ENCODE measurements at regions not wholly inside any gene's neighbourhood (a gene's known extent, or its start where the extent isn't known, plus 50 kb on each side); places are given as distances from the start of the nearest gene placed in this dataset.
"Not testable (repeated sequence)": the region's sequence is repeated elsewhere in the genome, so short reads cannot be mapped to it uniquely, and the experiment has no call there.

DNA sequence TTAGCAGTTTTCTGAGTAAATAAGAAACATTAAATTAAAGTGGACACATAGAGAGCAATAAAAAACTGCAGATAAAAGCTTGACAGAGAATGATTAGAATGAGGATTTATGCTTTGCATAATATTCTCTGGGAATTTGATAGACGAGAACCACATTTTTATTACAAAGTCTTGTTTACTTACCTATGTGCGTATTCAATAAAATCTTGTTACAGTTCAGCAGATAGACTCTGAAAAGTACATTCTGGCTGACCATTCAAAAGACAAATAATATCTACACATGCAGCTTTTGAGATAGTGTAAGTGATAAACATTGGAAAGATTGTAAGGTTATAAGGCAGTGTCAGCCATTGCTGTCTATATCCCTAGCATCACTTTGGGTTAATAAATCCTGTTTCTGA, 381.6 kb downstream of the NYAP2 start:
- no peak for DNase-seq

DNA sequence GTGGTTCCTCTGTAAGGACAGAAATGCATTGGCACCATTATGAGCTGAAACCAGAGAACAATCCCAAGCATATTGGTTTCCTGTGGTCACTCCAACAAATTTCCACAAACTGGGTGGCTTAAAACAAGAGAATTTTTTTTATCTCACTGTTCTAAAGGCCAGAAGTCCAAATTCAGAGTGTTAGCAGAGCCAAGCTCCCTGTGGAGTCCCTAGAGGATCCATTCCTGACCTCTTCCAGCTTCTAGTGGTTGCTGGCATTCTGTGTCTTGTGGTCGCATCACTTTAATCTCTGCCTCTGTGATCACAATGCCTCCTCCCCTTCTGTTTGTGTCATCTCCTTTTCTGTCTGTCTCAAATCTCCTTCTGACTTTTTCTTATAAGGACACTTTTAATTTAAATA, 380.3 kb downstream of the NYAP2 start:
- no peak for DNase-seq

GRCh38 chr2:225773148-225773547, 373.6 kb downstream of the NYAP2 start:
- no peak for DNase-seq

DNA sequence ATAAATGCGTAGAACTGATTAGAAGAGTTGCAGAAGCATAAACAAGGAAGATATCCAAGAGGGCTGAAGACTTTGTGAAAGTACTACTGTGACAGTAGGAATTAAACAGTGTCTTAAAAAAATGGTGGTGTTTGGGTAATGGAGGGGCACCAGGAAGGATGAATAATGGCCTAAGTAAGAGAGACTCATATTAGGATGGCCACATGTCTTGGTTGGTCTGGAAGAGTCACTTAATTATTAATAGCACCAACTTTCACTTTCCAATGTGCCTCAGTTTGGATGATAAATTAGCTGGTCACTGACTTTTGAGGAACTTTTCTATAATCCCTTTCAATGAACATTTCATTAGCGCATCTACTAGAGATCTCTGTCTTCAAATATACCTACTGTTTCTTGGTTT, 372.2 kb downstream of the NYAP2 start:
- DNase-seq, result no peak

GRCh38 chr2:225768741-225769140, 369.2 kb downstream of the NYAP2 start:
- DNase-seq, result no peak

DNA sequence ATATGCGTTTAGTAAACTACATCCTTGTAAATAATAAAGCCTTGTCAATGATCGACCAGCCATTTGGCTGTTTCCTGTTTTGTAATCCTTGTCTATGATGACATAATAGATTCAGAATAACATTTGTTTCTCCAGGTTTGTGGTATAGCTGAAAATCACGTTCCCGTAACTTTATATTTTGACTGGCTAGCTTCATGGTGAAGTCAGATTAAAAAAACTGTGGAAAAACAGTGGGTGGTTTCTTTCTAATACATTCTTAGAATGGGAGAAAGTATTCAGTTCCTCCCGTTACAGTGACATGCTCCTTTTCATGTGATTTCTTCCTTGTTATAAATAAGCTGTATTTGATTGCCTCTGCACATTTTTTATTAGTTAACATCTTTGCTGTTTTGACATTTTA, 366.9 kb downstream of the NYAP2 start:
- no peak for DNase-seq

DNA sequence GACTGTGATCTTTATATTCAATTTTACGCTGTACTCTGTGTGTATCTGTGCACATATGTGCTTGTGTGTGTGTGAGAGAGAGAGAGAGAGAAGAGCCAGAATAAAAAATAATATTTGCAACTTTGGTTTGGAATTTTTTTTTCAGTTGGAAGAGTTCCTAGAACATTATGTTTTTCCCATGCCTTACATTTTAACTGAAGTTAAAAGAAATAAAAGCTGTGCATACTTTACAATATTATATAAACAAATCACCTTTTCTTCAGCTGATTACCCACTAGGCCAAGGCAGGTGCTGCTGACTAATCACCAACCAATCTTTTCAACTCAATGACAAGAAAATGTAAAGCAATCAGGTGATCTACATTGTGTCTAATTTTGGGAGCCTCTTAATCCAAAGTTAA, 366.3 kb downstream of the NYAP2 start:
- no peak for DNase-seq

- no peak for DNase-seq
Measured at GRCh38 chr2:225764346-225764745, 364.8 kb downstream of the NYAP2 start.

DNA sequence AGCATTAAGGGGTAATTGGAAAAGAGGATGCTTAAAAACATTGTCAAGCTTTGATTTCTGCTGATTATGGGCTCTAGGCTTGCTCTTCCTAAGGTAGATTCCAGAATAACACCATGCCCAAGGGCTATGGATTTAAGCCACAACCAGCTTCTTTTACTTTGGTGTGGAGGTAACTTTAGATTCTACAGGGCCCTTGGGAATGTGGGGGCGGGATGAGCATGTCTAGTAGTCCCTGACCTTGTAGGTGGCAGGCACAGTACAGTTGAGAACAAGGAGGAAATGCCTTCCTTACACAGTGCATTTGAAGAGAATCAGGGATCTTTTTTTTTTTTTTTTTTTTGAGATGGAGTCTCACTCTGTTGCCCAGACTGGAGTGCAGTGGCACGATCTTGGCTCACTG, 364.2 kb downstream of the NYAP2 start:
- DNase-seq, result no peak

GRCh38 chr2:225761396-225761795, 361.9 kb downstream of the NYAP2 start:
- no peak for DNase-seq

DNA sequence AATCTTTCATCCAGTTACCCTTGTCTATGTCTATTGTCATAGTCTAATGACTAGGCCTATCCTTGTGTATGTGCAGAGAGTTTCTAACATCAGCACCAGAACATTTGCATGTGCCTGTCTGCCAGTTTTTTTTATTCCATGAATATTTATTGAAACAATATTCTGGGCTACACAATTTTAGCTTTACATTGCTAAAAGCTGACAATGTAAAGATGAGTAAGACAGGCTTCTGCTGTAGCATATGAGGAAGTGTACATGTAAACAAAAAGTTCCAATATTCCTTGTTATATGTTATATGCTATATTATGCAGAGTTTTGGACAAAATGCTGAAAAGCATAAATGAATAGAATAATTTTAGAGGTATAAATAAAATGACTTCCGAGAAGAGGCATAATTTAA, 357.7 kb downstream of the NYAP2 start:
- no peak for DNase-seq

- no peak for DNase-seq
Measured at GRCh38 chr2:225756198-225756597, 356.7 kb downstream of the NYAP2 start.

DNA sequence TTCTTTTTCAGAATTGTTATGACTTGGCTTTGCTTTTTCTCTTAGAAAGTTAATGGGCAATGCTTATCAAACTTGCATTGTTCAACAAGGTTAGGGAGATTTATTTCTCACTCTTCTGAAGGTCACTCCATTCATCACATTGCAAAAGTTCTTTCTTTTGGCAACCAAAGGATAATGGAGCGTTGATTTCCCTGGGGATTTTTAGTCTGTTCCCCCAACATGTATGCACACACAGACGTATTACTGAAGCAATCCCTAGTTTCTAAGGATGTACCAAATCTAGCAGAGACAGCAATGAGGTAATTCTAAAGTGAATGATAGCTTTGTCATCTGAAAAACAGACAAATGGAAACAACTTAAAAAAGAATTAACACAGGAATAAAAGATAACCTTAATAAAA, 349.1 kb downstream of the NYAP2 start:
- DNase-seq, result no peak

GRCh38 chr2:225743996-225744395, 344.5 kb downstream of the NYAP2 start:
- DNase-seq, result not testable (repeated sequence)

DNA sequence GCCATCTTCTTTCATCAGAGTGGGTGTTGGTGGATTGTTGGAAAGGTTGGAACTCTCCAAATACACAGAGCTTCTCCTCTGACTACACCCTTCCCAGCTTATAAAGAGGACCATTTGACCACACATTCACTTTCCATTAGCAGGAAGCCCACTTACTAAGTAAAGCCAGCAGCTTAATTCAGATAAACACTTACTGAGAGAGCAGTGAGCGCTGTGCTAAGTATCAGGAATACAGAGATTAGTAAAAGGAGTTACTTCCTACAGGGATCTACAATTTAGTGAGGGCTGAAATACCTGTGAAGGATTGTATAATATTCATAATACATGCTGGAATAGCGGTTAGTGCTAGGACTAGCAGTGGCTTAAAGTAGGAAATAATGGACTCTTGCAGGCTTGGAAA, 343.0 kb downstream of the NYAP2 start:
- DNase-seq, result no peak

- DNase-seq, result no peak
Measured at GRCh38 chr2:225740086-225740485, 340.6 kb downstream of the NYAP2 start.

DNA sequence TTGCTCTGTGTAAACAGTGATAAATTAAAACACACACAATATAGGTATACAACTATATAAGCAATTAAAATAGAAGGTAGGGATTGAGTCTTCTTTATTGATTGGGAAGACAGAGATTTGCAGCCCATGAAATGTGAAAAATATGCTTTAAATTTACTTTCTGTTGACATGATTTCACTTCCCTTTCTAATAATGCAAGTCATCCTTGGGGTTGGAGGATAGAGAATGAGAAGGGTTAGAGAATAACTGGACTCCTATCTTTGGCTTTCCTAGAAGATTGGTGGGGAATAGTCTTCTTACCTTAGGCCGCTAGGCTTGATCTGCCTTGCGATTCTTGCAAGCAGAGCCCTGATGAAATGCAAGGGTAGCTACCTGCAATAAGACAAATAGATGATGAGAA, 339.8 kb downstream of the NYAP2 start:
- DNase-seq, result no peak

DNA sequence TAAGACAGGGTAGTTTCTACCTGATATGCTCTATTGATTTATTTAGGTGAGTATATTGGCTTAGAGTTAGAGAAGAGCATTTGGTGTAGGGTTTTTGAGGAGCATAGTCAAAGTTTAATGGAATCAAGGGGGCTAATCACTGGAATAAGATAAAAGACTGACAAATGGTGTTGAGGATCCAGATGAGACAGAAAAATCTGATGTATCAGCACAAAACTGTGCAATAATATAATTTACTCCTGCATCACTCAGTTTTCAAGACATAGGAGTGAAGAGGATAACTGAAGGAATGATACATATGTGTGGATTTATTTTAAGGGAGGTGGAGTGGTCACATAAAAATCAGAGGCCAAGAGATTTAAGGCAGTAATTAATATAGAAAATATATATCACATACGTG, 339.2 kb downstream of the NYAP2 start:
- DNase-seq, result no peak

- no peak for DNase-seq
Measured at GRCh38 chr2:225737556-225737955, 338.0 kb downstream of the NYAP2 start.

DNA sequence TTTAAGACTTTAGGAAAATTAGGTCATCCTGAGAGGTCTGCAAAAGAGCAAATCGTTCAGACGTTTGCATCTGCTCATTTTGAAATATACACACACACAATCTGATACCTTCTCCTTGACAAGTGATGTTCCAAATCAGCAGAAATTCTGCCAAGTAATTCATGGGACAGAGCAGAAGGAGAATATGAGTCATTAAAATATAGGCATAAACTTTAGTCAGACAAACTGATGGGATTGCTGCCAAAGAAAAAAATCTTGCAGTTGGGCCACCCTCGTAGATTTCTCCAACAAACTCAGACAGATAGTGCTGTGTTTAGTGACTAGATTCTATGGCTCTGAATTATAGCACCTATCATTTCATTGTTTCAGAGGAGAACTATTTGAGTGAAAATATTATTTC, 336.3 kb downstream of the NYAP2 start:
- DNase-seq, result no peak

GRCh38 chr2:225725726-225726125, 326.2 kb downstream of the NYAP2 start:
- DNase-seq, result peak in 1 of 2 experiments; percentile 10

All from SHP77 (cell line).